GM21367 (cell line): ENCODE measurements at regions not wholly inside any gene's neighbourhood (a gene's known extent, or its start where the extent isn't known, plus 50 kb on each side); places are given as distances from the start of the nearest gene placed in this dataset.

ENCODE experiments used
- ATAC-seq: cut with Tn5 transposase; IDR thresholded peaks from one replicate; pipeline ENCODE4 v1.9.1; 2021; ENCODE audit not compliant: unreplicated experiment

DNA sequence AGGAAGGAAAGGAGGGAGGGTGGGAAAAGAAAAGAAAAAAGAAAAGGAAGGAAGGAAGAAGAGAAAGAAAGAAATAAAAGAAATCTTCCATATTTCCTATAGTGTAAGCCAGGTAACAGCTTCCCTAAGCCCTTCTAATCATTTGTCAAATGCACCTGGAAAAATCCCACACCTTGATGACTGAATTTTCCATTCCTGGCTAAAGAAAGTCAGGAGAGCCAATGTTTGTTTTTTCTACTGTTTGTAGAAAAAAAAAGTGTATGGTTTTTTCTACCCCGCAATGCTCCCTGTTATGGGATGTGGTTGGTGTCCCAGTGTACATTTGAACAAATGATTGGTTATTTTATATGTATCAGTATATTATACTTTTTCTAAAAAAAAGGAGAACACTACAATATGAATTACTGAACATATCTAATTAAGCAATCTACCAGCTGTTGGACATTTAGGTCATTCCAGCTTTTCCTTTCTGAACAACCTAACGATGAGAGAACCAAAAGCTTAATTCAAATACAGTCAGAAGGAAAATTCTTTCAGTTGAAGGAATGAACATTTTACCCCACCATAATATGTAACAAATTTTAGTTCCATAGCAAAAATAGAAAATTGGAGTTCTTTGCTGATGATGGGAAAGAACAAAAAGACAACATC lies 355.0 kb downstream of the SETD4 start:
- ATAC-seq, result no peak

DNA sequence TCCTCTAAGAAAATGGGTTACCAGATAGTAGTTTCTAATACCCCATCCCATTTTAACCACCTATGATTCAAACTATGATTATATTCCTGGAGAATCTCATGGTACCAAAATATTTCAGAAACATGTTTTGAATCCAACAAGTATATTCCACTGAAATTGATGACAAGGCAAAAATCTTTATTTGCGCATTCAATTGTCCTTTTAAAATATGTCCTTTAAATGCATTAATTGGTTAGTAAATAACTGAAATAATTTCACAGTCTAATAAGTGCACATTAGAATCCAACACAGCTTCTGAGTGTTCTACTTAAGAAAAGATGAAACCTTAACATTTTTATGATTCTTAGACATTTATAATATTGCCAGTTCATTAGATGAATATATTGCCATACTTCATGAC lies 356.6 kb downstream of the SETD4 start:
- ATAC-seq, result no peak

- no peak for ATAC-seq
Measured at GRCh38 chr21:35699361-35699760, 361.0 kb downstream of the SETD4 start.

- ATAC-seq, result no peak
Measured at GRCh38 chr21:35697321-35697808, 363.0 kb downstream of the SETD4 start.

GRCh38 chr21:35696644-35697043 lies 363.7 kb downstream of the SETD4 start:
- no peak for ATAC-seq

GRCh38 chr21:35692311-35692710 lies 368.0 kb downstream of the SETD4 start:
- ATAC-seq, result no peak

- ATAC-seq, result no peak
Measured at GRCh38 chr21:35690436-35690835, 369.9 kb downstream of the SETD4 start.

- no peak for ATAC-seq
Measured at GRCh38 chr21:35686156-35686555, 374.2 kb downstream of the SETD4 start.

DNA sequence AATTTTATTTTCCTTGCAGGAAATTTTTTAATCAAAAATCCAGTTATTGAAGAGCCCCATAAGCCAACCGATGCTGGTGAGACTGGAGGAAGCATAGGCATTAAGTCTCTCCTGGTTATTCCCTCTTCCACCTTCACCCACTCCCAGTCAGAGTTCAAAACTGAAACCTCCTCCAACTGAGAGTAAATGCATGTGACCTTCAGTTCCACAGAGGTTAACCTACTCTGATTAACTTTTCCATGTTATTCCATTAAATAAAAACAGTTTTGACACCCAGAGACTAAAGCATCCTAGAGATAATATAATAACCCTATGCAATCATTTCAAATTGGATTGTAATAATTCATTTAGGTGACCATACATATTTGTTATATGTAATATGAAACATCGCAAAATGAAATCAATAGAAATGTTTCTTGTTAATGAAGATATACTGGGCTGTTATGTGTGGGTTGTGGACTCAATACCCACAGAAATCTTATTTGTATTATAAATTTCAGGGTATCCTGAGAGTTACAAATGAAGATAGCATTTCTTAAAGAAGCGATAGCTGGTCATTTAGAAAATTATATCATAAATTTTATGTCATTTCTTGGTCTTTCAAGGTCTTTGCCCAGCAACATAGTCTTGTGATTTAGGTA lies 376.5 kb downstream of the SETD4 start:
- ATAC-seq, result no peak

DNA sequence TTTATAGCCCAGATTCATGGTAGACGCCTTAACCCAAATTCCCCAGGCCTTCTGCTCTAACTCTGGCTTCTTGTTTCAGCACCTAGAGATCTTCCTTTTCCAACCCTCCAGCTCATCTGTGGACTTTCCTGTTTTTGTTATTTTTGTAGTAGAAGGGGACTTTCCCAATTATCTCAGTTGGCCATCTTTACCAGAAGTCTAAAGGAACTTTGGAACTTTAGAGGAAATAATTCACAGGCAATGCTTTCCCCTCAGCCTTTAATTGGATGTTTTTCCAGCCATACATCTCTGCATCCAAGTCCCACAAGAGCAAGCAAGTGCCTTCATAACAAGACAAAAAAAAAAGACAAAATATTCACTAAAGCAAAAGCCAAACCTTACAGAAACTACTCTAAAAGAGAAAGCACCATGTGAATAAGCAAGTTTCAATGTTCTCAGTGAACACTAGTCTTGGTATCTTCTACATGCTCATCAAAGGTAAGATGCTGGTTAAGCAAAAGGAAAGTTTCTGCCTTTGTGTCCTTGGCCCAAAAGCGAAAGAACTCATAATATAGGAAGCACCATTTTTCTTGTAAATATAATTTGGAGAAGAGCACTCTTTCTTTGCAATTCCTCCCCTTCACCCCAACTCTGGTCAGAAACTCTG lies 377.3 kb downstream of the SETD4 start:
- no peak for ATAC-seq

GRCh38 chr21:35681946-35682345 lies 378.4 kb downstream of the SETD4 start:
- ATAC-seq, result no peak

DNA sequence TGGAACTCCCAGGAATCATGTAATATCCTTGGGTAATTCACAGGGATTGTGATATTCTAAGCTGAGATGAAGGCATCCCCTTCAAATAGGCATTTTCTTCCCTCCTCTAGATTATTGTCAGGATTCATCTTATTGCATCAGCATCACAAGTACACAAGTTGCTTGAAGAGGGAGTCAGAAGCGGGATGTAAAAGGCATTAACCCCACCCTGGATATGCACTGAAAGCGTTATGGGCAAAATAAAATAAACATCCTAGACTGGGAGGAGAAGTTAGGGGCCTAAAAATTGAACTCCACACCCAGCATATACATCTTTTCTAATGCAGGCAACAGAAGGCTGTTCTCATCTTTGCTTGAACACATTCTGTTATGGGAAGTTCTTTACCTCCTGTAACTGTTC lies 381.2 kb downstream of the SETD4 start:
- no peak for ATAC-seq

DNA sequence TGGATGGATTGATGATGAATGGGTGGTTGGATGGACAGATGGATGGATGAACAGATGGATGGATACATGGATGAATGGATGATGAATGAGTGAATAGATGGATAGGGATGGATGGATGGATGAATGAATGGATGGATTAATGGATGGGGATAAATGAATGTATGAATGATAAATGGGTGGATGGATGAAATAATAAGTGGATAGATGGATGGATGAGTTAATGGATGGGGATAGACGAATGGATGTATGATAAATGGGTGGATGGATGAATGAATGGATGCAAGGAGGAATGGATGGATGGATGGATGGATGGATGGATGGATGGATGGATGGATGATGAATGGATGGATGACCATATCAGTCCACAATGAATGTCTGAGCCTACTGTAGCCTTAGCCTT lies 381.9 kb downstream of the SETD4 start:
- ATAC-seq, result no peak

- no peak for ATAC-seq
Measured at GRCh38 chr21:35677298-35677841, 383.0 kb downstream of the SETD4 start.

GRCh38 chr21:35674895-35675470 lies 385.3 kb downstream of the SETD4 start:
- no peak for ATAC-seq

- no peak for ATAC-seq
Measured at GRCh38 chr21:35674091-35674671, 386.1 kb downstream of the SETD4 start.

DNA sequence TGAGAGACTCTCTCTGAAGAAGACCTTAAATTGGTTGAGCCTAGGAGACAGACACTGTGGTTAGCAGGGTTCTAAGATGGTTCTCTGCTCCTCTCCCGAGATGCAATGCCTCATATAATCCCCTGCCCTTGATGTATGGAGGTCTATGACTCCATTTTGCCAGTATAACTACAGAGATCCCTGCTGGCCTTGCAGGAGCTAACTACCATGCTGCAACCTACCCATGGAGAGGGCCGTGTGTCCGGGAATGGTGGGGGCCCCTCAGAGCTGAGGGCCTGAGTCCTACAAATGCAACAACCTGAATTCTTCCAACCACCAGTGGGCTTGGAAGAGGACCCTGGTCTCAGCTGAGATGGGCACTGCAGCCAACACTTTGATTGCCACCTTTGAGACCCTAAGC lies 388.0 kb downstream of the SETD4 start:
- ATAC-seq, result no peak

DNA sequence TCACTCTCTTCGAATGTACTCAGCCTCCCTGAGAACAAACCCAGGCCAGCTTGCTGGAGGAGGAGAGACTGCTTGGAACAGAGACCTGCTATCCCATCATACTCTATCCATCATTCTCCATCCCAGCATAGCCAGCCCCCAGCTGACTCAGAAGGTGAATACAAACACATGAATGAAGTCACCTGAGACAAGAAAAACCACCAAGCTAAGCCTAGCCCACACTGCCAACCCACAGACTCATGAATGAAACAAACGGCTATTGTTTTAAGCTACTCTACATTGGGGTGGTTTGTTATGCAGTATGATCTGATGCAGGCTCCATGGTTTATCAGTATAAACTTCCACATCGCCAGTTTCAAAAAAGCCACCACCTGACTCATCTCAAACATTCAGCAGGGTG lies 395.6 kb downstream of the SETD4 start:
- no peak for ATAC-seq

DNA sequence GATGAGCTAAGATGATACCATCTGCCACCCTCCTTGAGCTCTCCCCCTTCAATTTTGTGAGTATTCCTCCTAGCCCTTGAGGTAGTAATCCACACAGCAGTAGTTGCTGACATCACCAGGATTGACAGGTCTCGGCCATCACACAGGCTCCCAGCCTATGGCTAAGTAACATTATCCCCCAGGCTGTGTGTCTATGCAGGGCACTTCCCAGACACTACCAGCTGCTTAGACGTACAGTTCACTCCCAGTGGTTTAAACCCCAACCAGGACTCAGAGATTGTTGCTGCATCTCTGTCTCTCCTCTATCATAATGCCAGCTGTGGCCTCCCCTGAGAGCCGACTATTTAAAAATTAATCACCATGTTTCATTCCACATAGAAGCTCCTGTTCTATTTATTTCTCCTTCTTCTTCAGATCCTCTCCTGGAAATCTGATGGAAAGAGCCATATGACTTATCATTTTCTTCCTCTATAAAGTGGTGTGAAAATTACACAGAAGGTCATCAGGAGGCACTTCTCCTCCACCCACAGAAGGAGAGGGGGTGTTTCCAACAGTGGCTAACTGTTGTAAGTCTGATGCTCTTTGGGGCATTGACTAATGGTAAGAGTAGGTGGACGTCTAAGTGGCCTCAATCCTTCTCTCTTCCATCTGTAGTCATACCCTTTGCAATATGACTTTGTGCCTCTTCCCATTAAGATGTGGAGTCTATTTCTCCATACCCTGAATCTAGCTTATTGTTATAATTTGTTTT lies 396.3 kb downstream of the SETD4 start:
- ATAC-seq, result no peak

GRCh38 chr21:35658242-35658641 lies 402.1 kb downstream of the SETD4 start:
- no peak for ATAC-seq

GRCh38 chr21:35652872-35653271 lies 407.5 kb downstream of the SETD4 start:
- ATAC-seq, result no peak
